HG02759 (cell line): ENCODE measurements at regions not wholly inside any gene's neighbourhood (a gene's known extent, or its start where the extent isn't known, plus 50 kb on each side); places are given as distances from the start of the nearest gene placed in this dataset.
"Not testable (repeated sequence)": the region's sequence is repeated elsewhere in the genome, so short reads cannot be mapped to it uniquely, and the experiment has no call there.

Experiments
- ATAC-seq: cut with Tn5 transposase; IDR thresholded peaks from one replicate; pipeline ENCODE4 v1.9.1; 2021; ENCODE audit warnings: mild to moderate bottlenecking, moderate library complexity; ENCODE audit not compliant: unreplicated experiment

DNA sequence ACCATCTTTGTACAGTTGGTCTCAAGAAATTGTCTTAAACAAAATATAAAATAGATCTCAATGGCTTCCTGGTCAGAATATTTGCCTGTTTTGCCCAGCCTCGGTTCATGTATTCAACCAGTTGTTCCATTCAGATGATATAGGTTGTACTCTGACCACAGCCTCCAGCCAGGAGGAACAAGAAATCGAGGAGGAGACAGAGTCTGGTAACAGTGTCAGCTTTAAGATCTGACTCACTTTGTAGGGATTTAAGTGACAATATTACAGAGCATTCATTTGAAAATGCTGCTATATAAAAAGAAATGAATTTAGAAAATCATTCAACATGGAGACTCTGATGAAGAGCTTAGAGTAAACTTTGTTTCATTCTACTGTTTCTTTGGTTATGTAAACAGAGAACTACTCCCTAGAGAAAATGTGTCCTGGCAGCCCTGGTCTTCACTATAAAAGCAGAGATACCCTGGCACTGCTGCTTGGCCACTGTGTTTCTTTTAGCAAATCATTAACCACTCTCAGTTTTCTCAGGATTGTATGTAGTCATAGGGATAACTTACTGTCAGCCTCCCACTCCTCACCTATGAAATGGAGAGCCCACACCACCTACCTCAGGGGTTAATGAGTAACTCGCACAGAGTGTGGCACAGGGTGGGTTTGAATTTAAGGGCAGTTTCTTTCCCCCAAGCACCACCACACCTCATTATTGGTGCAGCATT, 53.5 kb downstream of the PAGE2 start:
- ATAC-seq: no peak

DNA sequence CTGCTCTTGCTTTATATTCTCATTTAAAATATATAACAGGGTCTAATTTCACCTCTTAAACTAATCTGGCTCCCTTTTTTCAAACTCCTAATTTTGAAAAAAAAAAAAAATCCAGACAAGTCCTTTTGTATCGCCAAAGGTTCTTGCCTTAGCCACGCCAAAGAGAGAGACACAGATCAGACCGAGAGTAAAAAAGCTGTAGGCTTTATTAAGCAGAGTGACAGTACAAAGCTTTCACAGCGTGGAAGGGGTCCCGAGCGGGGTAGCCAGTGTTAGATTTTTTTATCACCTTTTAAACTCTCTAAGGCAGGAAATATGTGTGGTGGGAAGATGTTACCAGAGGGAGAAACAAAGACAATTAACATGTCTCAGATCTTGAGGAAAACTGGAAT, 54.1 kb downstream of the PAGE2 start:
- no peak for ATAC-seq

DNA sequence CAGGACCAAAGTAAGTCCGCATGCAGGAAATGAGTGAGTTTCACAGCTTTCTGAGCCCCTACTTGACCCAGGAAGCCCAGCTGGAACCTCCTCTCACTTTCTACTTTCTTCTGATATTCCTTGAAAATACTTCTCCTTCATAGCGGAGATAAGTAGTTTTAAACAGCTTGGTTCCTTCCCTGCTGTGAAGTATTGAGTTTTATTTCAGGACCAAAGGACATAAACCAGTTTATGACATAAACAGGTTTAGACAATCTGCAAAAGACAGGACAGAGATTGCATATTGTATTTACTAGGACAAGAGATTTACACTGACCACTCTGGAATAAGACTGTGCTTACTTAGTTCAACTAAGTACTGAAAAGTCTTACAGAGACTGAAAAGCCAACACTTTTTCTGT, 54.8 kb downstream of the PAGE2 start:
- ATAC-seq: no peak

DNA sequence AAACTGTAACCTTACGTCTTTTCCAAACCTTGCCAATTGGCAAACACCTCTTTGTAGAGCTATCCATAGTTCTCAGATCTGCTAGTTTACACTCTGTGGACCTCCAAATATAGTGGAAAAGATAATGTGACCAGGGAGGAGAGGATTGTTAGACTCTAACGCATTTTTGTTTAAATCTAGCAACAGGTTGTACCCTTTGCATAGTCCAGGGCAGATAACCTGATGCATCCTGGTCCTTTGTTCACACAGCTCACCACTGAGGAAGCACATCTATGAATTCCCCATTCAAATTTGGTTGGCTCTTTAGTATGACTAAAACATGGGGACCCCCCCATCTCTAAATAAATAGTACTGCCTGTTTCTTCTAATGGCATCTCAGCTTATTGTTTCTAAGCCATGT, 55.9 kb downstream of the PAGE2 start:
- ATAC-seq: no peak

DNA sequence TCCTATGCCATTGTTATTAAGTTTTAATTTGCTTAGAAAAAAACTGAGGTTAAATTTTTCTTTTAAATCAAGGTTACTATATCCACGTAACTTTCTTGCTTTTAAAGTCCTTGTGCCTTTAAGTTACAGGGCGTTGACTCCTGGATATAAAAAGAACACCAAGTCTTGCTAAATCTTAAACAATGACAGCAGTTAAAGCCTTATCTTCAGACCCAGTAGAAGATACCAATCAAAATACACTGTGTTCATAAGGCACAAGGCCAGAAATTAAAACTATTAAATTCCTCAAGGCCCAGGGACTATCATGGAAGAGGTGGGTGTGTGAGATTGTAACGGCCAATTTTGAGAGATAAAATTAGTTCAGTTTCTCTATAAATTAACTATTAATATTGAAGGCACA, 60.4 kb downstream of the PAGE2 start:
- no peak for ATAC-seq

DNA sequence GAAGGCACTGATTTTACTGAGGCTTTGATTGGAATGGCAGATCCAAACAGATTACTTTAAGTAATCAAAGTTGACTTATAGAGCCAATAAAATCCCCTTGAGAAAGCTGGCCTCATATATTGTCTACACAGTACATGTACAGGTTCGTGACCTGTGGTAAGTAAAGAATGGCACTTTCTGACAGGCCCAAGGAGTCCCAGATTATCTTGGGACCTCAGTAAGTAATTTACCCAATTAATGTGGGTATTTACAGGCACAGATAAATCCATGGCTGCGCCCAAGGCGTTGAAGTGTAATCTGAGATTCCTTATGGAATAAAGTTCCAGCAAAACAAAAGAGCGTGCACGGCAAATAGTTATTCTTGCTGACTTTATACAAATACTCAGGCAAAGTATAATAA, 62.4 kb downstream of the PAGE2 start:
- ATAC-seq: no peak

DNA sequence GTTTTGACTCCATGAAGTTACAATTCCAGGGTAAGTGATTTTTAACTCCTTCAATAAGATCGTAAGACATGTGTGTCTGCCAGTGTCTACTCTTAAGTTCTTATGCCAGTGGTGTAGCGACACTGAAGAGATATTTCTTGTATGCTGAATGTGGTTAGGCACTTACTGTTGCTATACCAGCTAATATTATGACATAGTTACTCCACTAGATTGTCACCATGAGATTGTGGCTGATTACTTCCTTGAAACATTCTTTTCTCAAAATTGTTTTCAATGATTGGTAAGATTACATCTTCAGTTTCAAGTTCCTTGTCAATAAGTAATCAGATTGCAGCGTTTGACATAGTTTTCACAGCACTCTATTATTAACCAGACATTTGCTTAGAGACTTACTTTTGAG, 60.6 kb upstream of the PAGE5 start:
- no peak for ATAC-seq

DNA sequence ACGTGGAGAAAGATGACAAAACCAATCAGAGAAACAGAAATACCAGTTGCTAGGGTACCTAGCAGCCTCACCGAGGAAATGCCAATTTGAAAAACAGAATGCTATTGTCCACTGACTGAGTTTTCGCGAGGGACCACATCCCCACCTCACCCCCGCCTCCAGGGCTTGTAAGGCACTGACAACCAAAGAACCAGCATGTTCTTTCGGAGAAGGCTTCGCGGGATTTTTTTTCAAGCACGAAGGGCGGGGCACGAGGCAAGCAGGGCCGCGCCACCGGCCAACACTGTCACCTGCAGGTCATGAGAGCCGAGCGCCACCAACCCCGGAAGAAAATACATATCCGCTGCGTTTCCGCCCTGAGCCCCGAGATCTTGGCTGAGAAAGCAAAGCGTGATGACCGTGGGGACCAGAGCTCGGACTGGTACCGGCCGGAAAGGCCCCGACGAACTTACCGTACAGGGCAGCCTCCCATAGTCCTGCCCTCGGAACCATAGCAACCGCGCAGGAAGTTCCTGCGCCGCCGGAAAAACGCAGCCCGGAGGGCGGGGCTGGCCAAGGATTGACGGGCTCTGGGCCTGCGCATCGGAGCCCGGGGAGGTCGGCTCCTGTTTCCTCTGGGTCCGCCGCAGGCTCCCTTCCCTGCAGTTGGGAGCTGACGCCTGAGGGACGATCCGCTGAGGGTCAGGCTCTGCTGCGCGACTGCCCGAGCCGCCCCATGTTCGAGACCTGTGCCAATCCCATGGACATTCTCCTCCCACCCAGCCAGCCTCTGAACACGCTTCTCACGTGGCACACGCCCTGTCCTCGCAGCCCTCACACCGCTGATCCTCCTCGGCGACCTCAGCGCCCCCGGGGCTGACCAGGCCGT, 59.2 kb upstream of the PAGE5 start:
- ATAC-seq: peak; percentile 93

DNA sequence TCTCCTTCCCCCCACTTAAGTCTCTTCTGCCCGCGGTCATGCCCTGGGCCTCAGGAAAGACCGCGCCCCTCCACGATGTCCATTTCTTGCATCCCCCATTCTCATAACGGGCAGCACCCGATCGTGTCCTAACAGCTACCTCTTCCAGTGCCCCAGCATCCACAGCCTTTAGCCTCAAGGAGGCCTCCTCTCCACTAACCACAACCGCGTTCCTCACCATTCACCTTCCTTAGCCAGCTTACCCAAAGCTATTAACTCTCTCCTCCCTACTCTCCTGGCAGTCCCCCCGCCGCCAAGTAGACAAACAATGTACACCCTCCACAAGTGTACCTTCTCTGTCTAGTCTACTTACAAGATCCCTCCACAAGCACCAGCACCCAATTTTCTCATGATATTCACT, 58.6 kb upstream of the PAGE5 start:
- ATAC-seq: no peak

DNA sequence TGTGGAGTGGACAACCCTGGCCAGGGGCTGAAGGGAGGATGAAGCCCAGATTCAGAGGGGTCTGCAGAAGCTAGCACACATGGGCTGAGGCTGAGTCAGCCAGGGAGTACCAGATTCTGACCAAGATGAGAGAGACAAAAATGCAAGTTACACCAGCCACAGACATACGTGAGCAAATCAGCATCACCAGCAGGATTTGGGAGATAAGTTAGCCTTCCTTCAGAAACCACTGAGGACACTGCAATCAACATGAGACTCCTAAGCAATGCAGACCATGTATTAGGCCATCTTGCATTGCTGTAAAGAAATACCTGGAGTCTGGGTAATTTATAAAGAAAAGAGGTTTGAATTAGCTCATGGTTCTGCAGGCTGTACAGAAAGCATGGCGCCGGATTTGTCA, 57.0 kb upstream of the PAGE5 start:
- no peak for ATAC-seq

DNA sequence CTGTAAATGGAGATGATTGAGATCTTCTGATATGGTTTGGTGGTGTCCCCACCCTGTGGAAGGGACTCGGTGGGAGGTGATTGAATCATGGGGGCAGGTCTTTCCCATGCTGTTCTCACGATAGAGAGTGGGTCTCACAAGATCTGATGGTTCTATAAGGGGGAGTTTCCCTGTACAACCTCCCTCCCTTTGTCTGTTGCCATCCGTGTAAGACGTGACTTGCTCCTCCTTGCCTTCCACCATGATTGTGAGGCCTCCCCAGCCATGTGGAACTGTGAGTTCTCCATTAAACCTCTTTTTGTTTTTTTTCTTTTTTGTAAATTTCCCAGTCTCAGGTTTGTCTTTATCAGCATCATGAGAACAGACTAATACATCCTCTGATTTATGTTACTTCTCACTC, 55.1 kb upstream of the PAGE5 start:
- not testable (repeated sequence) for ATAC-seq

DNA sequence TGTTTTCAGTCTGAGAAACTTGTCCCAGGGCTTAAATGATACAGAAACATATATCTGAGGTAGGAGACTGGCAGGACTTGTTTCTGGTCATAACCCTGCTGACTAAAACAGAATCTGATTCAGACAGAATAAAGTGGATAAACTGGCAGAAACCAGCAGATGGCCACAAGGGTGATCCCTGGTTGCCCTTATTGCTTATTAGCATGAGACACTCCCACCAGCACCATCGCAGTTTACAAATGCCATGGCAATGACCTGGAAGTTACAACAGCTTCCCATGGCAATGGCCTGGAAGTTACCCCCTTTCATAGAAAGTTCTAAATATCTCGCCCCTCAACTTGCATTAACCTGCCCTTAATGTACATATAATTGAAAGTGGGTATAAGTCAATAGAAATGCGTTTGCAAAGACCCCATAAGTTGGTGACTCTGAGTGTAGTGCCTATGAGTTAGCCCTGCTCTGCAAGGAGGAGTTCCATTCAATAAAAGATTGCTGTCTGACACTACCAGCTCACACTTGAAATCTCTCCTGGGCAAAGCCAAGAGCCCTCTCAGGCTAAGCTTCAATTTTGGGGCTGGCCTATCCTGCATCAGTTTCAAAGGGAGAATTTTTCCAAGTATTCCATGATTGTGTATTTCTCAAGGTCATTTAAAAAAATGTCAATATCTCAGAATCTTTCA, 52.9 kb upstream of the PAGE5 start:
- no peak for ATAC-seq

DNA sequence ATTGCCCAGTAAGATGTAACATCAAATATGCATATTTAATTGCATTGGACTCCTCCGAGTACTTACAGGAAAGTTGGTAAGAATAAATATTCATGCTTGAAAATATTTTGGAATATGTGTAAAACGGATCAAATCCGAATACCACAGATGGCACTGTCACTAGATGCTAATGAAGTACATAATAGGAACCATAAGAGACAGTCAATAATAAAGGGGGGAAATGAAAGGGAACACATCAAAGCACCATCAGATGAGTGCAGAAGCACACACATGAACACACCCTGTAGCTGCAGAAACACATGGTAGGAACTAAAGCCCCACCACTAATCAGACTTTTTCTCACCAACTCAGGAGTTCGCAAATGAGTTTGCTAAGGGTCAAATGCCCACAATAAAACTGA, 52.2 kb upstream of the PAGE5 start:
- no peak for ATAC-seq

DNA sequence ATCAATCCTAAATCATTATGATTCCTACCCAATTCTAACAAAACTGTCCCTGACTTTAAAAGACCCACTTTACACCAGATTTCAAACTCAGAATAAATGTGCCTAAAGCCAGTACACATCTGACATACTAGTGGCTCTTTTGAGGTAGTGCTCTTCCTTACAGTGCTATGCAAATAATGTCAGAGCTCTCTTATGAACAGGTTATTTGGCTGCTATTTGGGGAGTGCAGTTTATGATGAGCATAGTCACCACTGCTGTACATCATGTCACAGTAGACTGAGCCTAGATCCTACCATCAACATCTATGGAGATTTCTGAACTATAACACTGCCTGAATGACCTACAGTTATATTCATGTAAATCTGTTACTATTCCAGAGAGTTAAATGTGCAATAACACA, 50.4 kb upstream of the PAGE5 start:
- no peak for ATAC-seq
